ENCODE measurements at regions not wholly inside any gene's neighbourhood (a gene's known extent, or its start where the extent isn't known, plus 50 kb on each side); places are given as distances from the start of the nearest gene placed in this dataset.

- in situ Hi-C loops (cut with MboI) (no loop called here), intact Hi-C loops (cut with micrococcal nuclease; ENCODE audit: unreplicated experiment) (no loop called here)
- no peaks in the 10 kb centered on the region for H3K36me3 ChIP-seq (ENCODE audit: control insufficient read depth in 2 of 2, insufficient read depth in 2 of 2, low read length in 1 of 2)
- 31% methylated on average over 2 of the region's 2 CpGs for WGBS (ENCODE audit: insufficient coverage, insufficient replicate concordance, low lambda C conversion rate, missing lambda C conversion rate)
- H3K79me2 ChIP-seq (ENCODE audit: control insufficient read depth, insufficient read depth, low read length), result no peaks in the 10 kb centered on the region
- H2AFZ ChIP-seq (ENCODE audit: control insufficient read depth, low read depth, low read length), result no peak overlapping the region
- no peak overlapping the region for H3K4me2 ChIP-seq (ENCODE audit: control insufficient read depth, insufficient read depth)
- no TSS peak for BruUV-seq (replicated peaks)
- TF ChIP-seq, protein P1, sequence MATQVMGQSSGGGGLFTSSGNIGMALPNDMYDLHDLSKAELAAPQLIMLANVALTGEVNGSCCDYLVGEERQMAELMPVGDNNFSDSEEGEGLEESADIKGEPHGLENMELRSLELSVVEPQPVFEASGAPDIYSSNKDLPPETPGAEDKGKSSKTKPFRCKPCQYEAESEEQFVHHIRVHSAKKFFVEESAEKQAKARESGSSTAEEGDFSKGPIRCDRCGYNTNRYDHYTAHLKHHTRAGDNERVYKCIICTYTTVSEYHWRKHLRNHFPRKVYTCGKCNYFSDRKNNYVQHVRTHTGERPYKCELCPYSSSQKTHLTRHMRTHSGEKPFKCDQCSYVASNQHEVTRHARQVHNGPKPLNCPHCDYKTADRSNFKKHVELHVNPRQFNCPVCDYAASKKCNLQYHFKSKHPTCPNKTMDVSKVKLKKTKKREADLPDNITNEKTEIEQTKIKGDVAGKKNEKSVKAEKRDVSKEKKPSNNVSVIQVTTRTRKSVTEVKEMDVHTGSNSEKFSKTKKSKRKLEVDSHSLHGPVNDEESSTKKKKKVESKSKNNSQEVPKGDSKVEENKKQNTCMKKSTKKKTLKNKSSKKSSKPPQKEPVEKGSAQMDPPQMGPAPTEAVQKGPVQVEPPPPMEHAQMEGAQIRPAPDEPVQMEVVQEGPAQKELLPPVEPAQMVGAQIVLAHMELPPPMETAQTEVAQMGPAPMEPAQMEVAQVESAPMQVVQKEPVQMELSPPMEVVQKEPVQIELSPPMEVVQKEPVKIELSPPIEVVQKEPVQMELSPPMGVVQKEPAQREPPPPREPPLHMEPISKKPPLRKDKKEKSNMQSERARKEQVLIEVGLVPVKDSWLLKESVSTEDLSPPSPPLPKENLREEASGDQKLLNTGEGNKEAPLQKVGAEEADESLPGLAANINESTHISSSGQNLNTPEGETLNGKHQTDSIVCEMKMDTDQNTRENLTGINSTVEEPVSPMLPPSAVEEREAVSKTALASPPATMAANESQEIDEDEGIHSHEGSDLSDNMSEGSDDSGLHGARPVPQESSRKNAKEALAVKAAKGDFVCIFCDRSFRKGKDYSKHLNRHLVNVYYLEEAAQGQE (IDR thresholded peaks at IDR 0.05; ENCODE audit: low read depth, low read length), result no peak
- no peak for TF ChIP-seq FOXM1 (IDR thresholded peaks at IDR 0.05; ENCODE audit: low read depth, low read length)
- no peak for TF ChIP-seq PAX8 (IDR thresholded peaks at IDR 0.05)
- no peak for TF ChIP-seq NFIC (IDR thresholded peaks at IDR 0.05; ENCODE audit: low read depth, low read length)
- TF ChIP-seq, protein P2, sequence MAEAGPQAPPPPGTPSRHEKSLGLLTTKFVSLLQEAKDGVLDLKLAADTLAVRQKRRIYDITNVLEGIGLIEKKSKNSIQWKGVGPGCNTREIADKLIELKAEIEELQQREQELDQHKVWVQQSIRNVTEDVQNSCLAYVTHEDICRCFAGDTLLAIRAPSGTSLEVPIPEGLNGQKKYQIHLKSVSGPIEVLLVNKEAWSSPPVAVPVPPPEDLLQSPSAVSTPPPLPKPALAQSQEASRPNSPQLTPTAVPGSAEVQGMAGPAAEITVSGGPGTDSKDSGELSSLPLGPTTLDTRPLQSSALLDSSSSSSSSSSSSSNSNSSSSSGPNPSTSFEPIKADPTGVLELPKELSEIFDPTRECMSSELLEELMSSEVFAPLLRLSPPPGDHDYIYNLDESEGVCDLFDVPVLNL (IDR thresholded peaks at IDR 0.05; ENCODE audit: low read depth, low read length), result no peak
- no peak for FAIRE-seq
- no peaks in the 10 kb centered on the region for H3K9me3 ChIP-seq (replicated peaks; ENCODE audit: control insufficient read depth, insufficient read depth, low read length)
- RAD21 ChIA-PET (ENCODE audit: unreplicated experiment), result no interaction called here
- POLR2A ChIA-PET, result no interaction called here
- H3K27me3 ChIP-seq (replicated peaks in 1 of 2; ENCODE audit: control insufficient read depth in 2 of 2, insufficient read depth in 2 of 2, low read length in 1 of 2), result no peaks in the 10 kb centered on the region
- no peaks in the 10 kb centered on the region for H4K20me1 ChIP-seq (ENCODE audit: control insufficient read depth, insufficient read depth)
- CTCF ChIA-PET, result no interaction called here
- DNase-seq (ENCODE audit: low read depth, low spot score), result no peak
- no peak overlapping the region for H3K27ac ChIP-seq (ENCODE audit: control insufficient read depth, insufficient read depth)
- no peak overlapping the region for H3K4me3 ChIP-seq
- H3K4me1 ChIP-seq (ENCODE audit: control insufficient read depth, insufficient read depth, low read length), result no peaks in the 10 kb centered on the region
- no peak overlapping the region for H3K9ac ChIP-seq (ENCODE audit: control insufficient read depth, insufficient read depth, low read length)
- no peak for ATAC-seq
- SMC1A ChIA-PET (ENCODE audit: uncharacterized antibody, unreplicated experiment), result interaction anchor here (1.0 to 1.5 kb wide), 2 partner anchors 10 to 135 kb away, joined by 3 to 6 read pairs; no protein-coding TSS in a partner anchor
Measured at GRCh38 chr15:36358094-36358493, 221.3 kb upstream of the CDIN1 start.

Measured in GM12878 (cell line).